HepG2 (cell line): ENCODE measurements at regions not wholly inside any gene's neighbourhood (a gene's known extent, or its start where the extent isn't known, plus 50 kb on each side); places are given as distances from the start of the nearest gene placed in this dataset.

ENCODE experiments used
- ATAC-seq: fragments of 200-7000 bp; cut with Tn5 transposase; 3 replicates; pipeline ENCODE4 v1.9.1; 2020; ENCODE audit warnings: mild to moderate bottlenecking, moderate library complexity
- BruUV-seq: library from RNA; stranded (reverse); fragments of 400-500 nt; replicated peaks from 2 replicates; lab custom pipeline; 2021; lab: Mats Ljungman, UMichigan
- CTCF ChIA-PET: fragments of 300-600 bp; formaldehyde crosslinking; extraction: SDS; loops from one replicate; lab custom pipeline; 2021; ENCODE audit warnings: low total read pairs, inconsistent platforms, low intra/inter-chr PET ratio; lab: Yijun Ruan, JAX
- POLR2A ChIA-PET: fragments of 350-600 bp; sonication (Branson Sonifier 250); formaldehyde crosslinking; loops from one replicate; lab custom pipeline; 2020; ENCODE audit warnings: antibody characterized with exemption, inconsistent platforms; lab: Yijun Ruan, JAX
- DNase-seq: peaks from one replicate; pipeline ENCODE4 v3.0.0-alpha.2; 2015; ENCODE audit warnings: low spot score
- FAIRE-seq: peaks from 3 replicates; lab custom pipeline; 2011; peaks lifted over from hg19 to GRCh38; lab: Jason Lieb, UNC
- H2AFZ ChIP-seq: one replicate; pipeline ENCODE4 v1.6.1; 2011; ENCODE audit warnings: low read length, inconsistent platforms
- H3K27ac ChIP-seq: fragments of 300-600 bp; 3 replicates; pipeline ENCODE4 v1.8.0; 2011; ENCODE audit warnings: mixed run types, mild to moderate bottlenecking, mixed read lengths, low read length, inconsistent platforms; ENCODE audit not compliant: insufficient read depth; ENCODE audit errors: extremely low read length
- H3K27me3 ChIP-seq, 2 experiments: fragments of 200-600 bp in 1 of 2; 2 replicates in 1 of 2; 3 replicates in 1 of 2; pipeline versions ENCODE4 v1.6.0 to v1.8.0; 2011; ENCODE audit warnings: low read length in 2 of 2, mild to moderate bottlenecking in 2 of 2, moderate library complexity in 2 of 2, inconsistent platforms in 1 of 2; ENCODE audit not compliant: insufficient read depth in 2 of 2, control insufficient read depth in 1 of 2
- H3K36me3 ChIP-seq, 2 experiments: fragments of 200-600 bp in 1 of 2; replicated peaks in 1 of 2; 2 replicates in 1 of 2; 3 replicates in 1 of 2; pipeline versions ENCODE4 v1.5.1 to v1.8.0; 2011; ENCODE audit warnings: low read length in 2 of 2, inconsistent platforms in 1 of 2; ENCODE audit not compliant: insufficient read depth in 2 of 2, control insufficient read depth in 1 of 2
- H3K4me1 ChIP-seq: 2 replicates; pipeline ENCODE4 v1.5.1; 2012; ENCODE audit warnings: low read length, inconsistent platforms; ENCODE audit not compliant: insufficient read depth
- H3K4me2 ChIP-seq: 2 replicates; pipeline ENCODE4 v1.6.0; 2011; ENCODE audit warnings: low read depth, low read length, inconsistent platforms
- H3K4me3 ChIP-seq, 3 experiments: fragments of 200-600 bp in 1 of 3; sonication (generic), shearing (Covaris generic) in 1 of 3; replicated peaks in 1 of 3; 2 replicates each; pipeline ENCODE4 v1.5.1; 2011 to 2016; ENCODE audit warnings: low read length in 3 of 3, inconsistent platforms in 2 of 3, low read depth in 2 of 3, mild to moderate bottlenecking in 2 of 3, control low read depth in 1 of 3, mixed read lengths in 1 of 3; ENCODE audit not compliant: insufficient read depth in 1 of 3
- H3K79me2 ChIP-seq: one replicate; pipeline ENCODE4 v1.6.1; 2011; ENCODE audit warnings: low read length, inconsistent platforms; ENCODE audit not compliant: insufficient read depth
- H3K9ac ChIP-seq: 2 replicates; pipeline ENCODE4 v1.6.0; 2011; ENCODE audit warnings: mild to moderate bottlenecking, low read depth, low read length, inconsistent platforms; ENCODE audit not compliant: insufficient read depth
- H3K9me3 ChIP-seq: 2 replicates; pipeline ENCODE4 v1.5.1; 2012; ENCODE audit warnings: mild to moderate bottlenecking, low read length
- H4K20me1 ChIP-seq: 2 replicates; pipeline ENCODE4 v1.6.0; 2011; ENCODE audit warnings: inconsistent platforms, mild to moderate bottlenecking, low read length, moderate library complexity; ENCODE audit not compliant: insufficient read depth
- CBFB ChIP-seq: sonication (generic); formaldehyde crosslinking; IDR thresholded peaks from 2 replicates; pipeline ENCODE4 v1.4.0; 2020; ENCODE audit warnings: missing genetic modification reagents
- MLLT10 ChIP-seq: sonication (generic); formaldehyde crosslinking; IDR thresholded peaks from 2 replicates; pipeline ENCODE4 v1.4.0; 2020; ENCODE audit warnings: missing genetic modification reagents
- XRCC5 ChIP-seq: fragments of 200-400 bp; formaldehyde crosslinking; optimal IDR thresholded peaks from 2 replicates; pipeline ENCODE3; 2017; ENCODE audit warnings: mild to moderate bottlenecking, low read length
- ZFP82 ChIP-seq: sonication (generic); formaldehyde crosslinking; IDR thresholded peaks from 2 replicates; pipeline ENCODE4 v1.5.1; 2020; ENCODE audit warnings: mild to moderate bottlenecking, missing genetic modification reagents, borderline replicate concordance
- ZNF44 ChIP-seq: sonication (generic); formaldehyde crosslinking; IDR thresholded peaks from 2 replicates; pipeline ENCODE4 v1.5.1; 2020; ENCODE audit warnings: mild to moderate bottlenecking, missing genetic modification reagents
- ZNF691 ChIP-seq: sonication (generic); formaldehyde crosslinking; IDR thresholded peaks from 2 replicates; pipeline ENCODE4 v1.4.0; 2020; ENCODE audit warnings: missing genetic modification reagents, low read depth, mild to moderate bottlenecking, borderline replicate concordance
- ZSCAN20 ChIP-seq: sonication (generic); formaldehyde crosslinking; IDR thresholded peaks from 2 replicates; pipeline ENCODE4 v1.4.0; 2020; ENCODE audit warnings: missing genetic modification reagents, mild to moderate bottlenecking, borderline replicate concordance
- in situ Hi-C: cut with HindIII; loops from 2 replicates; pipeline ENCODE4 v1.10.0; 2017; ENCODE audit warnings: low pct_unique_long_range_greater_than_20kb; ENCODE audit not compliant: extremely low pct_ligation_motif_present
- intact Hi-C: fragments of 100-400 bp; cut with micrococcal nuclease; formaldehyde crosslinking; loops from one replicate; pipeline ENCODE4 v1.10.0; 2022; ENCODE audit not compliant: unreplicated experiment
- TF ChIP-seq, protein P1 (sequence below): sonication (generic); formaldehyde crosslinking; IDR thresholded peaks from 2 replicates; pipeline ENCODE4 v1.5.1; 2020; ENCODE audit warnings: missing genetic modification reagents, mild to moderate bottlenecking, borderline replicate concordance

DNA sequence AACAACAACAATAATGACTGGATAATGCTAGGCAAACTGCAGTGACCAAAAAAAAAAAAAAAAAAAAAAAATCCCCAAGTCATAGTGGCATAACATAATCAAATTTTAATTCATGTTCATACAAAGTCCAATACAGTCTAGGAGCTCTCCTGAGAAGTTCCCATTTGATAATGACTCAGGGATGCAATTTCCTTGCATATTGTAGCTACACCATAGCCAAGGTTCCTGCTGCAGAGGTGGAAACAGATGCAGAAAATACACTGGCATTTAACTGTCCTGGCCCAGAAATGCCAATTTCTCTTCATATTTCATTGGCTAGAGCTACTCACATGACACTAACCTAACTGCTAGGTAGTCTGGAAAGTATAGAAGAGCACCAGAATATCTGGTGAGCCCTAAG is 72.2 kb upstream of the SLC12A2 start:
- in situ Hi-C loops: no loop called here
- Histone ChIP-seq H3K9me3 (no peaks in the 10 kb centered on the region), H3K36me3 (no peaks in the 10 kb centered on the region), H3K79me2 (no peaks in the 10 kb centered on the region), H3K4me3 (no peak overlapping the region), H2AFZ (no peak overlapping the region), H4K20me1 (no peaks in the 10 kb centered on the region), H3K9ac (no peak overlapping the region), H3K4me2 (no peak overlapping the region), H3K27me3 (no peaks in the 10 kb centered on the region), H3K27ac (no peak overlapping the region), H3K4me1 (no peaks in the 10 kb centered on the region)
- no peak for FAIRE-seq
- ChIA-PET CTCF (no interaction called here), POLR2A (no interaction called here)
- DNase-seq: no peak
- intact Hi-C loops: no loop called here
- no TSS peak for BruUV-seq
- TF ChIP-seq ZNF44: no peak
- TF ChIP-seq, protein P1, sequence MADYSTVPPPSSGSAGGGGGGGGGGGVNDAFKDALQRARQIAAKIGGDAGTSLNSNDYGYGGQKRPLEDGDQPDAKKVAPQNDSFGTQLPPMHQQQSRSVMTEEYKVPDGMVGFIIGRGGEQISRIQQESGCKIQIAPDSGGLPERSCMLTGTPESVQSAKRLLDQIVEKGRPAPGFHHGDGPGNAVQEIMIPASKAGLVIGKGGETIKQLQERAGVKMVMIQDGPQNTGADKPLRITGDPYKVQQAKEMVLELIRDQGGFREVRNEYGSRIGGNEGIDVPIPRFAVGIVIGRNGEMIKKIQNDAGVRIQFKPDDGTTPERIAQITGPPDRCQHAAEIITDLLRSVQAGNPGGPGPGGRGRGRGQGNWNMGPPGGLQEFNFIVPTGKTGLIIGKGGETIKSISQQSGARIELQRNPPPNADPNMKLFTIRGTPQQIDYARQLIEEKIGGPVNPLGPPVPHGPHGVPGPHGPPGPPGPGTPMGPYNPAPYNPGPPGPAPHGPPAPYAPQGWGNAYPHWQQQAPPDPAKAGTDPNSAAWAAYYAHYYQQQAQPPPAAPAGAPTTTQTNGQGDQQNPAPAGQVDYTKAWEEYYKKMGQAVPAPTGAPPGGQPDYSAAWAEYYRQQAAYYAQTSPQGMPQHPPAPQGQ (CRISPR knock-in tag): no peak
- TF ChIP-seq ZNF691: no peak
- TF ChIP-seq ZSCAN20: no peak
- TF ChIP-seq ZFP82 (CRISPR knock-in tag): no peak
- TF ChIP-seq XRCC5: no peak
- TF ChIP-seq MLLT10 (CRISPR knock-in tag): no peak
- TF ChIP-seq CBFB (CRISPR knock-in tag): no peak
- ATAC-seq: no peak
